Stimulated activated naive CD8-positive, alpha-beta T cell treated with anti-CD3 and anti-CD28 coated beads, Interleukin-15, Interleukin-2, amounts not matched to agents 100 ng/mL and 50 ng/mL, for 24 hours (primary cell): ENCODE measurements at regions not wholly inside any gene's neighbourhood (a gene's known extent, or its start where the extent isn't known, plus 50 kb on each side); places are given as distances from the start of the nearest gene placed in this dataset.
"Not testable (repeated sequence)": the region's sequence is repeated elsewhere in the genome, so short reads cannot be mapped to it uniquely, and the experiment has no call there.

ENCODE experiments used
- H3K27ac Mint-ChIP-seq: one replicate; pipeline ENCODE4 v1.8.0; 2021; ENCODE audit warnings: mild to moderate bottlenecking, mixed read lengths
- H3K27me3 Mint-ChIP-seq: one replicate; pipeline ENCODE4 v1.8.0; 2021; ENCODE audit warnings: mixed read lengths
- H3K36me3 Mint-ChIP-seq: one replicate; pipeline ENCODE4 v1.8.0; 2021; ENCODE audit warnings: low read depth, mixed read lengths
- H3K4me1 Mint-ChIP-seq: one replicate; pipeline ENCODE4 v1.8.0; 2021; ENCODE audit warnings: low read depth, mixed read lengths
- H3K4me3 Mint-ChIP-seq: one replicate; pipeline ENCODE4 v1.8.0; 2021; ENCODE audit warnings: mild to moderate bottlenecking, mixed read lengths
- H3K9me3 Mint-ChIP-seq: one replicate; pipeline ENCODE4 v1.8.0; 2021; ENCODE audit warnings: mixed read lengths

DNA sequence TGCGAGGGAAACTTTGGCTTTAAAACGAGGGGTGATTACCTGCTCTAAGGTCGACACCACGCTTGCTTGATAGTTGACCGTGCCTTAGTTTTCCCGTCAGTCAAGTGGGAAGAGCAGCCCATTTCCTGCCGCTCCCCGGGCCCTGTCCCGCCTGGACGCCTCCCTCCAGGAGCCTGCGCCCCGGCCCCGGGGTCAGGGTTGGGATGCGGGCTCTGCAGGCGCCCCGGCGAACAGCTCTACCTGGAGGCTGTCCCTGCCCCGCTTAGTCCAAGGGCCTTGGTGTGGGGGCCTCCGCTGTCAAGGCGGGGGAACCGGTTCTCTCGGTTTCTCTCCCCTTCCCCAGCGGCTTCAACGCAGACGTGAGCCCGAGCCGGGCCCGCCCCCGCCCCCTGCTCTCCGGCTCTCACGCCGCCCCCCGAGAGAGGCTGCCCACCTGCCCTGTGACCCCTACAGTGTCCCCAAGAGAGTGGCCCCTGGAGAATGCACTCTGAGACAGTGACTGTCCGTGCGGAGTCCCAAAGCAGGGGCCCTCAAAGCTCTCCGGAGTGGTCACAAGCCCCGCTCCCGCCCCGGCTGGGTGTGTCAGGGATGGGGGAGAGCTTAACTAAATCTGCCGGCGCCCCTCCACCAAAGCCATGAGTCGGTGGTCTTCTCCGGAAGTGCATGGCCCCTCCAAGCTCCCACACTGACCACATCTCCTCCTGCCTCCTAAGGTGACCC is 117.4 kb upstream of the SMURF2 start:
- Mint-ChIP-seq H3K4me1 (peaks cover 42% of the 10 kb centered on the region), H3K4me3 (peak overlapping the region; percentile 13), H3K27me3 (peaks cover 10% of the 10 kb centered on the region), H3K27ac (no peak overlapping the region), H3K36me3 (no peaks in the 10 kb centered on the region), H3K9me3 (no peaks in the 10 kb centered on the region)

DNA sequence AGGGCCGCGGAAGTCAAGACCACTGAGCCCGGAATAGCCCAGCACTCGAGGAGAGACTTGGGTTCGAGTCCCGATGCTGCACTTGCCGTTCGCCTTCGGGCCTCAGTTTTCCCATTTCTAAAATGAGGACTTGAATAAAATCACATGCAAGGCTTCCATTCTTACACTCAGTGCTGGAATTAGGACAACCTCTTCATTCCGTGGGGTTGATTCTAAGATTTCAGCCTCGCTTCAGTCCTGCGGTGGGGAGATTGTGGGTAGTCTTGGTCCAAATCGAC is 116.9 kb upstream of the SMURF2 start:
- not testable (repeated sequence) for H3K27me3 Mint-ChIP-seq, H3K27ac Mint-ChIP-seq, H3K36me3 Mint-ChIP-seq, H3K9me3 Mint-ChIP-seq
- Mint-ChIP-seq H3K4me3 (peak overlapping the region; percentile 37), H3K4me1 (peaks cover 42% of the 10 kb centered on the region)

DNA sequence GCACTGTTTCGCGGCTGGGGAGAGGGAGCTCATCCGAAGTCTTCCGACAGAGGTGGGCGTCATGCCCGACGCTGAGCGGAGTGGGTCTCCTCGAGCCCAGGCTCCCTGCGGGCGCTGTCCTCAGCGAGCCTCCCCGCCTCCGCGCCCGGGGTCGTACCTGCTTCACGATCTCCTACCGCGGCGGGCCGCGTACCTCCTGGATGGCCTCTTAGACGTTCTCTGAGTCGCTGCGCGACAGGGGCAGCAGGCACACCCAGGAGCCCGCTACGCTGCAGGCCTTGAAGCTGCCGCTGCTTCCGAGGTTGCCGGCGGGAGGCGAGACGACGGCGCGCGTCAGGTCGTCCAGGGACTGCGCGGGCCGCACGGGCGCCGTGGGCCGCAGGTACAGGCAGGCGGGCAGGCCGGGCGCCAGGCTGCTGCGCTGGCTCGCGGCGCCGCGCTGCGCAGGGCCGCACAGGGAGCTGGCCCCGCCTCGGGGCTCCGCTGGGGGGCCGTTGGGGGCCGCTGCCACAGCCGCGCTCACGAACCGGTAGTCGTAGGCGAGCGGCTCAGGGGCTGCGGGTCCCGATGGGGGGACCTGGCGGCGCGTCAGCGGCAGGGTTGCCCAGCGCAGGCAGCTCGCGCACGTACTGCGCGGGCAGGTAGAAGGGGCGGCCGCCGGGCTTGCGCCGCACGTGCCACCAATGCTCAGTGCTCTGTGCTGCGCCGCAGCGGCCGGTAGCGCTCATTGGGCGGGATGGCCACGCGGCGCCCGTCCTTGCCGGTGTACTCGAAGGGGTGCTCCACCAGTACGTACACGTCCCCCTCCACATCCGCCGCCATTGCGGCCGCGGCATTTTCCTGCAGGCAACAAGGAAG is 116.4 kb upstream of the SMURF2 start:
- H3K36me3 Mint-ChIP-seq = no peaks in the 10 kb centered on the region
- H3K27me3 Mint-ChIP-seq = peaks cover 10% of the 10 kb centered on the region
- H3K4me3 Mint-ChIP-seq = peak overlapping the region; percentile 37
- H3K9me3 Mint-ChIP-seq = no peaks in the 10 kb centered on the region
- H3K27ac Mint-ChIP-seq = no peak overlapping the region
- H3K4me1 Mint-ChIP-seq = peaks cover 42% of the 10 kb centered on the region

DNA sequence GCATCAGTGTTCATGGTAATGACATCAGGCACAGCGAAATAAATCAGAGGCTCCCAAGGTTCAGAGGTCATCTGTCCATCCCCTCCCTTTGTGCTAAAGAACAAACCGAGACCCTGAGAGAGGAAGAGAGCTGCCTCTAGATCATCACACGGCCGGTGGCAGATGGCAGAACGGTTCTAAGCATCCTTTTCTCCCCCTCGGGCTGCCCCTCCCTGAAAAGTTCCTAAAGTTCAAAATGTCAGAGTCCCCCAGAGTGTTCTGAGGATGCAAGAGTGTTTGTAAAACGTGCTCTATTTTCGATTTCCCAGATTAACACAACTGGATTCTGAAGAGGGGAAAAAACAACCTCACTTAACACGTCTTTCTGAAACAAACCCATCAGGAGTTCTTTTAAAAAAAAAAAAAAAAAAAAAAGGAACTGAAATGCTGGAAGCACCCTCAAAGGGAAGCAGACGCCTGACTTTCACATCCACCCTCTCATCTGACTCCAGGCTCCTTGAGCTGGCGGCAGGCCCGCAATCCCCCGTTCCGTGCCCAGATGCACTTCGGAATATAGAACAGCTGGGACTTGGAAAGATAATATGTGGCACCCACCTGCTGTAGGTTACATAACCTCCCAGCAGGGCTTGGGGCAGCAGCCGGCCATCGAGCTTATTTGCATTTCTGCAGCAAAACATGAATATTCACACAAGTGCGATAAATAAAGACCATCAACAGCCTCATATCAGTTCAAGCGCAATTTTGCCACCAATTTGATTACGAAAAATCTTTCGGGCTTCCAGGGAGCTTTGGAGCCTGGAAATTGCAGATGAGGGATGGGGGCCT is 115.5 kb upstream of the SMURF2 start:
- Mint-ChIP-seq H3K27ac (no peak overlapping the region), H3K4me1 (peaks cover 35% of the 10 kb centered on the region), H3K9me3 (no peaks in the 10 kb centered on the region), H3K36me3 (no peaks in the 10 kb centered on the region), H3K27me3 (peaks cover 10% of the 10 kb centered on the region), H3K4me3 (peak overlapping the region; percentile 53)

DNA sequence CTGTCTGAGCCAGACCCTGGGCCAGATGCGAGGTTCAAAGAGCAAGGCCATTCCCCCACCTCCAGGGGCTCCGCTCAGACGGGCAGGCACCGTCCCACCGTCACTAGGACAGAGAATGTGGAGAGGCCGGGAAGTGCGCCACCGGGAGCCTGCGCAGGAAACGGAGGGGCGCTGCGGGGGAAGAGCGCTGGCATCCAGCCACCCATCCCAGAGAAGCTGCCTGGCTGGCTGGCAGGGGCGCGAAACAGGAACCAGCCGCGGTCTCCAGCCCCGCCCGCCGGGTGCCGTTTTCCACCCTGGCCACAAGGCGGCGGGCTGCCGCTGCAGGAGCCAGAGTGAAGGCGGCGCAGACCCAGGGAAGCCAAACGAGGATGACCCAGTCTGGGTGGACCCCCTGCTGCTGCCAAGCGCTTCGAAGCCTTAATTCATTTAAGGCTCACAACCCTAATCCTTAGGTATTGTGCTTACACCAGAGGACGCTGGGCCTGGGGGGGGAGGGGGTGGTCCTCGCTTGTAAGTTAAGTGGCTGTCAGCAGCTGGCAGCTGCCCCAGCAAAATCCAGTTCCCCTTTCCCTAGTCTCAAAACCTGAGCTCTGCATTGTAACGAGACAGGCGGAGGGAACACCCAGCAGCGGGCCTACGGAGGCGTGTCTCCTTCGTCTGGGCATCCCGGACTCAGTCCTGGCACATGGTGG is 114.8 kb upstream of the SMURF2 start:
- H3K4me3 Mint-ChIP-seq = peak overlapping the region; percentile 45
- not testable (repeated sequence) for H3K27me3 Mint-ChIP-seq, H3K36me3 Mint-ChIP-seq, H3K9me3 Mint-ChIP-seq, H3K27ac Mint-ChIP-seq
- H3K4me1 Mint-ChIP-seq = peaks cover 27% of the 10 kb centered on the region

DNA sequence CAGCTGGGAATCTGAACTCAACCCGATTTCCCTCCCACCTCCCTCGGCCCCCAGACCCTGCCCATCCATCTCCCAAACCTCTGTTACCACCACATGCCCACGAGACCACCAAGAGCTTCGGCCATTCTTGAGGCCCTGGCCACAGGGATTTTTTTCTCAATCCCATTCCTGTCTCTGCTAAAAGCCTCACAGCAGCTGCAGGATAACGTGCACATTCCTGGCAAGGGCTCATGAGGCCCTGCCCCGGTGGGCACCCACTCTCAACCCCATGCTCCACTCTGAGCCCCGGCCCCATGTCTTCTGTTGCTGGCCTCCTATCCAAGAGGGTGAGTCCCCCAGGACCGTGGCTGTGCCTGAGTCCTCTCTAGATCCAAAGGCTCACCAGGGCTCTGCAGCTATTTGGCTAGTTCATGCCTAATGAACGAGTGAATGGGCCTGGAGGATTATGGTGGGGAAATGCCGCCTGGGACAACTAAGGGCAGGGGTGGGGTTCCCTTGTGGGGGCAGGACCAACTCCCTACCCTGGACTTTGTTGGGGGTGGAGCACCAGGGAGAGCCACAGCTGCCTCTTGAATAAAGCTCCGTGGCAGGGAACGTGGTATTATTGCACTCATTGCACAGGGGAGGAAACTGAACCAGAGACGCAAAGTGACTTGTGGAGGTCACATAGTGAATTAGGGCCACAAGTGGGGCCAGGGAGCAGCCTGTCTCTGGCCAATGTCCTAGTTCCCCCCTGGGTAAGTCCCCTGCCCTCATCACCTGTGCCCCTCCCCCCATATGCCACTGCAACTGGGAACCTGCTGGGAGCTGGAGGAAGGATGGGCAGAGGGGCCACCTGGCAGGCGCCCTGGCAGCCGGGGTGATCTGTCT is 113.8 kb upstream of the SMURF2 start:
- no peak overlapping the region for H3K27ac Mint-ChIP-seq
- peaks cover 10% of the 10 kb centered on the region for H3K27me3 Mint-ChIP-seq
- no peaks in the 10 kb centered on the region for H3K36me3 Mint-ChIP-seq
- peaks cover 25% of the 10 kb centered on the region for H3K4me1 Mint-ChIP-seq
- no peaks in the 10 kb centered on the region for H3K9me3 Mint-ChIP-seq
- peak overlapping the region; percentile 45 for H3K4me3 Mint-ChIP-seq

DNA sequence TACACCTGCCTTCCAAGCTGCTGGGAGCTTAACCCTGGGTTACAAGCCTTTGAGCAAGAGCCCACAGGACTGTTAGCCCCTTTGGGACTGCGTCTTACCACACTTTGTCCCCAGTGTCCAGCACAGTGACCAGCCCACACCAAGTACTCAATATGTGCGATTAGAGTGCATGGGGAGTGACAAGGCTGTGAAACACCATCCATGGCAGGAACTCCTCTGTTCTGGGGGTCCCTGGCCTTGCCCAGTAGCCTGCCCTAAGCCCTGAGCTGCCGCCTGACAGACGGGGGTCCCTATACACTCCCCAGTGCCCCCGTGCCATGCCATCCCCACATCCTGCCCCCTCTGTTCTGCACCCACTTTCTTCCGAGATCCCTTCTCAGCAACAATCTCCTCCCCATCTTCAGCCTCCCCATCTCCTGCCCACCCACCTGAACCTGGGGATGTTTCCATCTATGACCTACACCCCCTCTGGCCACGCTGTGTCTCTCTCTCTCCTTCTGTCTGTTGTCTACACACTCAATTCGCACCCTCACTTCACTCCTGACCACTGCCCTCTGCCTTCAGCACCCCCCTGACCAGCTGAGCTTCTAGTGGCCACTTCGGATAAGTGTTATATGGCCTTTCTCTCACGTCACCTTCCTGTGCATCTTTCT is 112.9 kb upstream of the SMURF2 start:
- Mint-ChIP-seq H3K4me3 (no peak overlapping the region), H3K27ac (no peak overlapping the region), H3K27me3 (peaks cover 10% of the 10 kb centered on the region), H3K9me3 (no peaks in the 10 kb centered on the region), H3K4me1 (peaks cover 20% of the 10 kb centered on the region), H3K36me3 (no peaks in the 10 kb centered on the region)

DNA sequence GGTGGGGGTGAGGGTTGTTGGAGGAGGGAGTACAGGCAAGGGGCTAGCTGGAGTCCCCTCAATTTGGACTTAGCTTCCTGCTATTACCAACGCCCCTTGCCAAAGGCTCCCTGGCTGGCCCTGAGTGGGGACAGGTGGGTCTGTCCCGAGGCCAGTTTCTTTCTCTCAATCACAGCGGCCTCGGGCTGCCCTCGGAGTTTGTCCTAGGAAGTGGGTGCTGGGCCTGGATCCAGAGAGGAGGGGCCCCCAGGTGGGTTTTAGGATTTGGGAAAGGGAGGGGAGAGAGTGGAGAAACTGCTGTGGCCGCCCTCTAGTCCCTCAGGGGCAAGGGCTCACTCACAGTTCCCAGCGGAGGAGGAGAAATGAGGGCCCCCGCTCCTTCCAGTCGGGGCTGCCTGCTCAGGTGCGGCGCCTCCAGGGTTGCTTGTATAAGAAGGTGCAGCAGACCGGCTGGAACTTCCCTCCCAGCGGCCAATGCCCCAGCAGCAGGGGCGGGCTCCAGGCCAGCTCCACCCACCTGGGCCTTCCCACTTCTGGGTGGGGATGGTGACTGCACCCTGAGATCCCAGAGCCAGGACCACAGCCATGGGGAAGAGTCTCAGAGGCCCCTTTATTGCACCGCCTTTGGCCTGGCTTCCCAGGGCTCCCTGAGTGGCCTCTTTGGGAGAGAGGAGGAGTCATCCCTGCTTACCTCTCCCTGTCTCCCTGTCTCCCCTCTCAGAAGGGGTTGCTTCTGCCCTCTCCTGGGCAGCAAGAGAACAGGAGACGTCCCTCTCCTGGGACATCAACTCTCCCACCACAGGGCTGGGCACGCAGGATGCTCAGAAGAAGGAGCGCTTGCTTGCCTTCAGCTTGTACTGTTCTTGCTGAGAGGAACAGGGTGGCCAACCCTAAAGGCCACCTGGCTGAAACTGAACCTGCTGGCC is 112.0 kb upstream of the SMURF2 start:
- Mint-ChIP-seq H3K4me3 (no peak overlapping the region), H3K27ac (no peak overlapping the region)

DNA sequence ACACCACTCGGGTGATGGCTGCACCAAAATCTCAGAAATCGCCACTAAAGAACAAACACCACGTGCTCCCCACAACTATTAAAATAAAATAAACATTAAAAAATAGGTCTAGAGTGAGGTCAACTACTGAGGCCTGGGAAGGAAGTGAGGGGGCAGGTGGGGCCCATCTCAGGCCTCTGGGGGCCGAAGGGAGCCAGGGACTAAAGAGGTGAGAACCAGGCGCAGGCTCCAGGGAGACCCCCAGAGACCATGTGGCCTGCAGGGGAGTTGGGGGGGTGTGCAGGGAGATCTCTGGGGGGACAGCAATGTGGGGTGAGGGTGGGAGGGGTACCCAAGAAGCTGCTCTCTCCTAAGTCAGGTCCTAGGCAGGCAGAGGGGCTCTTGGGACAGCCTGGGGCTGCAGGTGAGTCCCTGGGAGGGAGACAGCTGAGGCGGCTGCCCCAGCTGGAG is 111.3 kb upstream of the SMURF2 start:
- Mint-ChIP-seq H3K36me3 (no peaks in the 10 kb centered on the region), H3K27me3 (peaks cover 10% of the 10 kb centered on the region), H3K9me3 (no peaks in the 10 kb centered on the region), H3K27ac (no peak overlapping the region), H3K4me1 (peaks cover 14% of the 10 kb centered on the region), H3K4me3 (no peak overlapping the region)

More for the DNA sequence above, 112.0 kb upstream of the SMURF2 start:
- Mint-ChIP-seq H3K36me3 (no peaks in the 10 kb centered on the region), H3K9me3 (no peaks in the 10 kb centered on the region), H3K27me3 (peaks cover 10% of the 10 kb centered on the region), H3K4me1 (peaks cover 17% of the 10 kb centered on the region)

DNA sequence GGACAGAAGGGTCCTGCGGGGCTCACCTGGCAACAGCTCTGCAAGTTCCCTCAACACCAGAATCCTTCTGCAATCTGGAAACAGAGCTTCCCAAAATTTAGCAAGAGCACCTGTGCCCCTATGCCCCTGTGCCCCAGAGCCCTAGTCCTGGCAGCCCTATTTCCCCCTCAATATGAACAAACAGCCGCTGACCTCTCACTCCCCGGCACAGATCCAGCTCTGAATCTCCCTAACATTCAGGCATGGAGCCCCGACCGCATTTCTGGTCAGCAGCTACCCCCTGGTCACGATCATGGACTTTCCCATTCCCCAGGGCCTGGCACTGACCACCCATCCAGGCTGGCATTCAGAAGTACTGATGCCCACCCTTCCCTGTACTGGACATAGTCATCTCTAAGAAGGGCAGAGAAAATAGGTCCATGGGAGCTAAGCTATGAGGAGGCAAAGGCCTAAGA is 110.8 kb upstream of the SMURF2 start:
- Mint-ChIP-seq H3K9me3 (no peaks in the 10 kb centered on the region), H3K4me3 (no peak overlapping the region), H3K27me3 (peaks cover 8% of the 10 kb centered on the region), H3K36me3 (no peaks in the 10 kb centered on the region), H3K4me1 (peaks cover 13% of the 10 kb centered on the region), H3K27ac (no peak overlapping the region)

DNA sequence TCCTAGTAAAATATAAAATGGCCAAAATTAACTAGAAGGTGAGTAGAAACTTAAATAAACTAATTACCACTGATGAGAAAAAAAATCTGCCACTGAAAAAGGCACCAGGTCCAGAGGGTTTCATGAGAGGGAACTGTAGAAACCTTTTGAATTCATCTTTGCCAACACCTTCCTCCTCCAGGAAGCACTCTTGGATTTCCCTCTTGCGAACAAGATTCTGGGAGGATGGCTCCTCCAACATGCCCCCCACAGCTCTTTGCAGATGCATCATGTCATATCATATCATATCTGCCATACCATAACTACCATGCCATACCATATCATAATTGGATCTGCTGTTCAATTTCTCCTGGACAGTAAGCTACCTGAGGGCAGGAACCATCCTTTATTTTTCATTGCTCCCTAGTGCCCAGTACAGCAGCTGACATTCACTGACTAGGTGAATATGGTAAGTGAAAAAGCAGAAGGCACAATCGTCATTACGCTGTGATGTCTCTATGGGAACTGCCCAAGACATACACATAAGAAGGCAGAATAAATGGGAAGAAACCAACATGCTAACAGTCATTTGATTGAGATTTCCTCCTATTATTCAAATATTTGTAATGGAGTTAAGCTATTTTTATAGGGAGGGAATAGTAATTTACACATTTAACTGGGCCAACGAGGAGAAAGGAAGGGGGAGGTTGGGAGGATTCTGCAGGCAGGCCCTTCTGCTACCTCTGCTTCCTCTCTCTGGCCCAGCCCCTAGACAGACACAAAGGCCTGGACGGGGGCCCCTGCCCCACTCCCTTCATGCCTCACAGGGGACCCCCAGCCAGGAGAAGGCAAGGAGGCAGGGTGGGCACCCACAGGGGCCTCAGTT is 110.1 kb upstream of the SMURF2 start:
- Mint-ChIP-seq H3K9me3 (no peaks in the 10 kb centered on the region), H3K27me3 (peaks cover 1% of the 10 kb centered on the region), H3K4me3 (no peak overlapping the region), H3K27ac (no peak overlapping the region), H3K36me3 (no peaks in the 10 kb centered on the region), H3K4me1 (peaks cover 6% of the 10 kb centered on the region)

DNA sequence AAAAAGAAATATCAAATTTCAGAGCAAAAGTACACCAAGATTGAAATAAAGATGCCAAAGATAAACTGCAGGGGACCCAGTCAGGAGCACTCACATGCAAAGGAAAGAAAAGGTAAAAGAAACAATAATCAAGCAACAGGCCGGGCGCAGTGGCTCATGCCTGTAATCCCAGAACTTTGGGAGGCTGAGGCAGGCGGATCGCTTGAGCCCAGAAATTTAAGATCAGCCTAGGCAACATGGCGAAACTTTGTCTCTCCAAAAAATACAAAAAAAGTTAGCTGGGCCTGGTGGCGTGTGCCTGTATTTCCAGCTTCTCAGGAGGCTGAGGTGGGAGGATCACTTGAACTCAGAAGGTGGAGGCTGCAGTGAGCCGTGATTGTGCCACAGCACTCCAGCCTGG is 107.6 kb upstream of the SMURF2 start:
- no peaks in the 10 kb centered on the region for H3K27me3 Mint-ChIP-seq
- no peak overlapping the region for H3K27ac Mint-ChIP-seq

More for the DNA sequence above, 107.6 kb upstream of the SMURF2 start:
- Mint-ChIP-seq H3K36me3 (no peaks in the 10 kb centered on the region), H3K4me1 (no peaks in the 10 kb centered on the region), H3K9me3 (no peaks in the 10 kb centered on the region), H3K4me3 (no peak overlapping the region)
